ENCODE measurements at regions not wholly inside any gene's neighbourhood (a gene's known extent, or its start where the extent isn't known, plus 50 kb on each side); places are given as distances from the start of the nearest gene placed in this dataset.
"Not testable (repeated sequence)": the region's sequence is repeated elsewhere in the genome, so short reads cannot be mapped to it uniquely, and the experiment has no call there.

- no peak for TF ChIP-seq CTCF (IDR thresholded peaks at IDR 0.05; ENCODE audit: unreplicated experiment)
- Mint-ChIP-seq H3K9me3 (ENCODE audit: low read depth) (no peaks in the 10 kb centered on the region), H3K4me1 (ENCODE audit: low read depth) (no peaks in the 10 kb centered on the region), H3K27me3 (peaks cover 12% of the 10 kb centered on the region), H3K36me3 (ENCODE audit: insufficient read depth) (no peaks in the 10 kb centered on the region), H3K4me3 (ENCODE audit: low read depth) (no peak overlapping the region), H3K27ac (no peak overlapping the region)
- no peak for DNase-seq (ENCODE audit: low spot score, unreplicated experiment)
Measured at GRCh38 chr18:56283316-56283715, 355.1 kb downstream of the TXNL1 start.

- H3K9me3 Mint-ChIP-seq (ENCODE audit: low read depth), result no peaks in the 10 kb centered on the region
- no peak overlapping the region for H3K4me3 Mint-ChIP-seq (ENCODE audit: low read depth)
- H3K27me3 Mint-ChIP-seq, result peaks cover 12% of the 10 kb centered on the region
- TF ChIP-seq CTCF (IDR thresholded peaks at IDR 0.05; ENCODE audit: unreplicated experiment), result no peak
- H3K27ac Mint-ChIP-seq, result no peak overlapping the region
- DNase-seq (ENCODE audit: low spot score, unreplicated experiment), result no peak
- H3K36me3 Mint-ChIP-seq (ENCODE audit: insufficient read depth), result no peaks in the 10 kb centered on the region
- no peaks in the 10 kb centered on the region for H3K4me1 Mint-ChIP-seq (ENCODE audit: low read depth)
Measured at GRCh38 chr18:56282234-56283104, 355.9 kb downstream of the TXNL1 start.

GRCh38 chr18:56279816-56280215, 358.6 kb downstream of the TXNL1 start:
- H3K4me1 Mint-ChIP-seq (ENCODE audit: low read depth); H3K27ac Mint-ChIP-seq; H3K4me3 Mint-ChIP-seq (ENCODE audit: low read depth); DNase-seq (ENCODE audit: low spot score, unreplicated experiment); H3K36me3 Mint-ChIP-seq (ENCODE audit: insufficient read depth); H3K9me3 Mint-ChIP-seq (ENCODE audit: low read depth); H3K27me3 Mint-ChIP-seq: not testable (repeated sequence)

- DNase-seq (ENCODE audit: low spot score, unreplicated experiment), result no peak
- no peak for TF ChIP-seq CTCF (IDR thresholded peaks at IDR 0.05; ENCODE audit: unreplicated experiment)
- Mint-ChIP-seq H3K27me3 (no peaks in the 10 kb centered on the region), H3K27ac (no peak overlapping the region), H3K4me3 (ENCODE audit: low read depth) (no peak overlapping the region), H3K4me1 (ENCODE audit: low read depth) (no peaks in the 10 kb centered on the region), H3K9me3 (ENCODE audit: low read depth) (no peaks in the 10 kb centered on the region), H3K36me3 (ENCODE audit: insufficient read depth) (no peaks in the 10 kb centered on the region)
Measured at GRCh38 chr18:56278421-56279003, 359.9 kb downstream of the TXNL1 start.

- no peaks in the 10 kb centered on the region for H3K9me3 Mint-ChIP-seq (ENCODE audit: low read depth)
- no peaks in the 10 kb centered on the region for H3K27me3 Mint-ChIP-seq
- no peak overlapping the region for H3K4me3 Mint-ChIP-seq (ENCODE audit: low read depth)
Measured at GRCh38 chr18:56276466-56276865, 361.9 kb downstream of the TXNL1 start.

More at GRCh38 chr18:56276466-56276865, 361.9 kb downstream of the TXNL1 start:
- no peak for TF ChIP-seq CTCF (IDR thresholded peaks at IDR 0.05; ENCODE audit: unreplicated experiment)
- Mint-ChIP-seq H3K36me3 (ENCODE audit: insufficient read depth) (no peaks in the 10 kb centered on the region), H3K4me1 (ENCODE audit: low read depth) (no peaks in the 10 kb centered on the region), H3K27ac (no peak overlapping the region)
- DNase-seq (ENCODE audit: low spot score, unreplicated experiment), result no peak

Data from progenitor cell of endocrine pancreas (in vitro differentiated cells).